ENCODE measurements at regions not wholly inside any gene's neighbourhood (a gene's known extent, or its start where the extent isn't known, plus 50 kb on each side); places are given as distances from the start of the nearest gene placed in this dataset.

DNA sequence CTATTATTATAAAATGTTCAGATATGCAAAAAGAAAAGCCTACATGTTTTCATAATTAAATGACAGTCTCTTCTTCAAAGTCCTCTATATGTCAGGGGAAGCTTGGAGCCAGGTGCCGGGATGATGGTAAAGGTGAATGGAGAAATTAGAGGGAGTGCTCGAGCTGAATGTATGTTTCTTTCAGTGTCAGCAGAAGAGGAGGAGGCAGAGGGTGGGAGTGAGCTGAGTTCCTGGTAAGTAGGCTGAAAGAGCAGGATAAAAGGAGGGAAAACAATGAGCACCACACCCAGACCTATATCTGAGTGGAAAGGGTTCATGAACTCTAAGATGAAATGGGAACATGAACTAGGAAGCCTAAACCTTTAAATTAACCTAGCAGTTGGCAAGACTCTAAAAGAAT lies 307.6 kb upstream of the NBEA start:
- intact Hi-C loops (cut with DNase I, micrococcal nuclease), result no loop called here
- ATAC-seq, result no peak
- DNase-seq, result no peak

DNA sequence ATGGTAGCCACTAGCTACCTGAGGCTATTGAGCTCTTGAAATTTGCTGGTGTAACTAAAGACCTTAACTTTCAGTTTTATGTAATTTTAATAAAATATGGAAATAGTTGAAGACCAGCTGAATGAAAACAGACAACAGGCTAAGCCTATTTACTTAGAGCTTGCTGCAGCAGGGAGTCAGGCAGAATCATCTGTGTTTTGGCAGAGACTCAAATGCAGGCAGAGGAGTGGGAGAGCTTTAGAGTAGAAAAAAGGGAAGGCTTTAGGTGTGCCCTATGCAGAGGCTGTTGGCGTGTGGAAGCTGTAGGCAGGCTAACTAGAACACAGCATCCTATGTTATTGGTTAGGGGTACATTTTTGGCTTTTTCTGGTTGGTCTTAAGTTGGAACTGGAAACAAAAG lies 304.9 kb upstream of the NBEA start:
- intact Hi-C loops (cut with DNase I, micrococcal nuclease), result no loop called here
- ATAC-seq (no peak), DNase-seq (no peak)

DNA sequence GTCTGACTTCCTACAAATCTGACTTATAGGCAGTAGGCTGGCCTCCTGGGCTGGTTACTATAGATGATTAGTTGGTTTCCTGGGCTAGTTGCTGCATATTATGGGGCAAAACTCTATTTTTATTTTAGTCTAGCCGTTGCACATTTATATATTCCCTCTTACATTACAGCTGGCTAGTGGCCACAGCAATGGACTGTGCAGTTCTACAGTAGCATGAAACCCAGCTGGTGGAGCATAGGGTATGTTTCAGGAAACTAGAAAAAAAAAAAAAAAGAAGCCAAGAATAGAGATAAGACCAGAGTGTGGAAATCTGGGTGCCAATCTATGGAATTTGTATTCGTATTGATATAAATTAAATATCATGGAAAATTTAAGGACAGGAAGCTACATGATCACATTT lies 304.4 kb upstream of the NBEA start:
- intact Hi-C loops (cut with DNase I, micrococcal nuclease), result no loop called here
- DNase-seq (no peak), ATAC-seq (no peak)

DNA sequence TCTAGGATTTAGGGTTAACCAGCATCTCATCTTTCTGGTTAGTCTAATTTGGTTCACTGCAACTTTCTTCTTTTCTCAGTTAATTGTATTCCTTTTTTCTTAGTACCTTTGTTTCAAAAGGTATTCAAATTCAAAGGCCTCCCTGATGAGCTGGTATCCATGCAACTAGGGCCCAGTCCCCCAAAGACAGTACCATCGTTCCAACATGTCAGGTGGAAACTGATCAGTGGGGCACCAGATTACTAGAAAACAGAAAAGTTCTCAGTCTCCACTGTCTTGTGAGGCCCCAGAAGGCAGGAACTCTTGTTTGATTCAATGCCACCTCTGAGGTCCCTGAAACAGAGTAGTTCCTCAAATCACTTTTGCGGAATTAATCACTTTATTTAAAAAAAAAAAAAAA lies 303.2 kb upstream of the NBEA start:
- intact Hi-C loops (cut with DNase I, micrococcal nuclease), result no loop called here
- DNase-seq (no peak), ATAC-seq (no peak)

DNA sequence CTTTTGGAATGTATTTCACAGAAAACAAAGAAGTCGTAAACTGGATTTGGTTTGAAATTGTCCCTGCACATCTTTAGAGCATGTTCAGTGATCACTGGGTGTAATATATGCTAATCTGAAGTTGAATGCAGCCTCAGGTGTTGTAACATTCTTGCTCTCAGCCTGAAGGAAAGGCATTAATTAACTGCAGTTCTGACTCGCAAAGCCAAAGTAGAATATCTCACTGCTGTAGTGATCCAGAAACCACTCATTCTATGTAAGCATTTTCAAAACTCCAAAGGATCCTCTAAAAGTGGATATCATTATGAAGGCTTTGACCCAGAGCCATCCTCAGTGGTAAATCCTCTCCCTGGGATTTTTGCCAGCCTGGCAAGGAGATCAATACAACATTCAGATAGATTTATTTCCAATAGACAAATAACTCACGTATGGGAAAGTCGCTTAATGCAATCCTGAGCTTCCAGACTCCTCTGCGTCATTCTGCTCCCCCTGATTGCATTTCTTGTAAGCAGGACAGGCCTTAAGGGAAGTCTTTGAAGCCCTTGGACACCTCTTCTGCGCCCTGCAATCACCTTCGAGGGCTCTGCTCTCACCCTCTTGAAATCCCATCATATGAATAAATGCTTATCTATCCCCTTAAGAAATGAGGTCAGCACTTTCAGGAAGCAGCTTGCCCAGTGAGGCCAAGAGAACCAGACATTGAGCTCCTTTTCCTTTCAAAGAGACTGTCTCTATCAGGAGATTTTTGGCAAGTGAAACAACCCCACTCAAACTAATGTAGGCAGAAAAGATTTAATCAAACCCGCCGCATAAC lies 301.7 kb upstream of the NBEA start:
- intact Hi-C loops (cut with DNase I, micrococcal nuclease), result no loop called here
- no peak for ATAC-seq

DNA sequence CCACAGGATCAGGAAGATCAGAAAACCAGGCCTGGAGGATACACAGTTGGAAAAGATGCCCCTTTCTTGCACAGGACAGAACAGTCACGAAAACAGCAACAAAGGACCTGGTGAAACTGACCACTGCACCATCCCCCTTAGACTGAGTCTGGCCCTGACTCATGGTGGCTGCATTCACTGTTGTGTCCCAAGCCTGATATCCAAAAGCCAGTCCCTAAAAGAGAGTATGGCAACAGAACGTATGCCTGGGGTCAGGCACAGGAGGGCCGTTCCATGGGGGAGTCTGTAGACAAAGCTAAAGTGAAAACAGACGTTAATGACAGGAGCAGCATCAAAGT lies 301.1 kb upstream of the NBEA start:
- DNase-seq (no peak), ATAC-seq (no peak)
- intact Hi-C loops (cut with DNase I, micrococcal nuclease), result no loop called here

More for the DNA sequence above, 301.7 kb upstream of the NBEA start:
- DNase-seq, result no peak

DNA sequence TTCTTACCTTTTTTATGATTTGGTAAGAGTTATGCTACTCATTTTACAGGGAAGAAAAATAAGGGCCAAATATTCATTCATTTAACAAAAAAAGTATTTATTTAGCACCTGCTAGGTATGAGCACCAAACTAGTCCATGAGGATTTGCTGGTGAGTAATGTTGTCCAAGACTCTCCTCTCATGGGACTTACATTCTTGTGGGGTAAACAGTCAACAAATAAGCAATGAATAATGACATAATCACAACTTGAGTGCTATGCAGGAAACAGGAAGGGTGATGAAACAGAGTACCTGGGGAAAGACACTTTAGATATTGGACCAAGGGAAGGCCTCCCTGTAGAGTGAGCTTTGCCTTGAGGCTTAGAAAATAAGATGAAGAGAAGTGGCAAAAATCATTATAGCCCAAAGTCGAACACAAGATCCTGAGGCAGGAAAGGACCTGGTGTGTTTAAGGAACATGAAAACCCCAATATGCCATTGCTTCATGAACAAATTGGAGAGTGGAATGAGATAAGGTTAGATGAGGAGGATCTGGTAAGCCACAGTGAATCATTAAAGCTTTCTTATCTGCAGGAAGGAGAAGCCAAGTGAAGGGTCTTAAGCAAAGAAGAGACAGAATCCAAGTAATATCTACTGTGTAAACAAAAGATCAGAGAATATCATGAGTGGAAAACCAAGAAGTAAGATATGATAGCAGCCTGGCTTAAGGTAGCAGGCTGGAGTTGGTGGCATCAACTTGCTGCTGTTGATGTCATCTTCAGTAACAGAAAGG lies 294.5 kb upstream of the NBEA start:
- DNase-seq, result no peak
- intact Hi-C loops (cut with DNase I, micrococcal nuclease), result no loop called here
- ATAC-seq, result no peak

DNA sequence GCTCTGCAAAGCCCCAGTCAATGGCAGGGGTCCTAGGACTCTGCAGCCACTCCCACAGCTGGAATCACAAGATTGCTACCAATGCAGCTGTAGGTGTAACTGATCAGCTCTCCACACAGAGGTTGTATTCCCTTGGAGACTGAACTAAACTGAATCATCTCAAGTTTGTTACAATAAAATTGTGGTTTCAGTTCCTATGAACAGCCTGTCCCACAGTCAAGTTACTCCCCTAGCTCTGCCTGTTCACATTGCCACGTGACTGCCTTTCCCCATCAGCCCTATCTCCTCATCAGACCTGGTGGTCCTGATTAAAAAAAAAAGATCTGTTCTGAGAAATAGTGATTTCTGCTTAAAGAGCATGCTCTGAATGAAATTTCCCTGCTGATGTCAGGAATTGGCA lies 287.9 kb upstream of the NBEA start:
- no peak for ATAC-seq

DNA sequence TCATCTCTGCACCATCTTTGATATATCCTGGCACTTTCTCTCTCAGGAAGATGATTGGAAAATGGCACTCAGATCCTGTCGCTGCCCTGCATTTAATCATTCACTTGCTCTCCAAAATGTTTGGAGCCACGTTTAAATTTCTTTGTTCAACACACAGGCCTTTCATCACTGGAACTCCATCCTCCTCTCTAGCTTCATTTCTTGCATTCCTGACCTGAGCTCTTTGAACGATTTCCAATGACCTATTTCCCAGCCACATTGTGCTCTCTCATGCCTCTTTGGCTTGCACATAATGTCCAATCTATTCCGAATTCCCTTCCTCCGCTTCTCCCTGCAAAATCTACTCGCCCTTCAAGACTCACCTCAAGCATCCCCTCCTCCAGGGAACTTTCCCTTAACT lies 287.4 kb upstream of the NBEA start:
- intact Hi-C loops (cut with DNase I, micrococcal nuclease), result no loop called here
- ATAC-seq (no peak), DNase-seq (no peak)

More for the DNA sequence above, 287.9 kb upstream of the NBEA start:
- intact Hi-C loops (cut with DNase I, micrococcal nuclease), result no loop called here
- no peak for DNase-seq

DNA sequence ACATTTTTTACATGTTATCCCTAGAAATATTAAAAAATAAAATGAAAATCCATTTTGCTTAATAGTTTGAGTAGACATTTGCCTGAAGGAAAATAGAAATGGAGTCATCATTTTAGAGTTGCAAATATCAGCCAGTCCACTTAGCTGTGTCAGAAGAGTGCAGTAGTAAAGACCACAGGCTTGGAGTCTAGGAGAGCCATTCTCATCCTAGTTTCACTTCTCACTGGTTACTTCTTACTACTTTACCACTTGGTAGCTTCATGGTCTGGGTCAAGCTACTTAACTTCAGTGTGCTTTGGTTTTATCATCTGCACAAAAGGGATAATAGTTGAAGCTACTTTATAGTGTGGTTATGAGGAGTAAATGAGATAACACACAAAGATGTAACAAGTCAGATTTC lies 286.5 kb upstream of the NBEA start:
- intact Hi-C loops (cut with DNase I, micrococcal nuclease), result no loop called here
- ATAC-seq, result no peak
- DNase-seq, result no peak

DNA sequence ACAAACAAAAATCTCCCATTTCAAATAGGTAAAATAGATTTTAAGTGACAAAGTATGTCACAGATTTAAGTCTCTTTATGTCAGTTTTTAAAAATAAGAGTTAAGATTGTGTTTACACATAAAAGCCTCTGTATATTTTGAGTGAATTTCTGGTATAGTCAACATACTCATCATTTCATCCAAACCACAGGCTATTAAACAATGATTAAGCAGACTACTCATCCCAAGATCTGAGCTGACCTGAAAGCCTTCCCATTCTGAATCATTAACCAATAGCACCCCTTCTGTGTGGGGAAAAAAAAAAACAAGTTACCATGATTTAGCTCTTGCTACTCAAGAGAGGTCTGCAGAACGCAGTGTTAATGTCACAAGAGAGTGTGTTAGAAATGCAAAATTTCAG lies 284.4 kb upstream of the NBEA start:
- DNase-seq (no peak), ATAC-seq (no peak)
- intact Hi-C loops (cut with DNase I, micrococcal nuclease), result no loop called here

DNA sequence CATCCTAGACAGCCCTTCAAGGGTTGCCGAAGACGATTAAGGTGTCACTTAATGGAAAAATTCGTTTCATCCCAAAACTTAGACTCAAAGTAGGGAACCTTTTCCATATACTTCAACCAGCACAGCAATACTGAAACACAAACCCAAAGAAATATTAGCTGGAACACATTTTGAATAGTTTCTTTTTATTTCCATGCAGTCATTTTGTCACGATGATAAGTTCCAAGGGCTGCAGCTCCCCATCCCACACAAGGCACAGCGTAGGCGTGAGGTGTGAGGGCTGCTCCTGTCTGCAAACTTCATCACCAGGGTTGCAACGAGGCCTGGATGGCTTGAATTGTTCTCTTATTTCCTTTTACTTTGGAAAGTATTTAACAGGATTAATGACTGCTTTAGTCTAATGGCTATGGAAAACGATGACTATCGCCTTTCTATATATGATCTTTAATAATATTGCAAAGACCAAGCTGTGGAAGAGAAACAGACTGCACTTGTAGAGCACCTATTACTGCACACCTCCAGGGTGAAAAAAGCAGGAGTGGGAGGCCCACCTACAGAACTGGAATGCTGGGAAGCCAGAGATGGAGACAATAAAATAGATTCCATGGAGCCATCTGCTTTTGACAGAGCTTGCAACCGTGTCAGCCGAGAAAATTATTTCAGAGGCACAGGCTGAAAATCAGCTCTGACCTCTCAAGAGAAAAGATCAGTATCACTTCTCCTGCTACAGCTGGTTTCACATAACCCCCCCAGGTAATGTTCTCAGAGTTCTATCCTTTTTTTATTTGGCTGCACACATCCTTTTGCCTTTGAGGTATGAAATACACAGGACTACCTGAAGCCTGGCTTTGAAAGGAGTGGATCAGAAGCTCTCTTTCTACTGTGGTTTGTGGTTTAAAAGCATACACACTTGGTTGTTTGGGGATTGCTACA lies 274.5 kb upstream of the NBEA start:
- intact Hi-C loops (cut with DNase I, micrococcal nuclease), result no loop called here
- ATAC-seq, result no peak
- no peak for DNase-seq

DNA sequence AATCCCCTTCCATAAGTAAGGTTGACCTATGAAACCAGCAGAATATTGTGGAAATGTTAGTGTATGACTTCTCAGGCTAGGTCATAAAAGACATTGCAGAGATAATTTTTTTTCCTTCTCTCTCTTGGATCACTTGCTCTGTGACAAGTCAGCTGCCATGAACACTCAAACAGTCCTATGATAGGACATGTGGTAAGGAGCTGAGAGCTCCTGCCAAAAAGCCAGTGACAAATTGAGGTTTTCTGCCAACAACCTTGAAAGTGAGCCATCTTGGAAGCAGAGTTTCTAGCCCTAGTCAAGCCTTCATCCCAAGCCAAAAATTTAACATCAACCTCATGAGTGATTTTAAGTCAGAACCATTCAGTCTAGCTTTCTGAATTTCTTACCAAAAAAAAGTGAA lies 270.9 kb upstream of the NBEA start:
- DNase-seq, result no peak
- ATAC-seq, result no peak
- intact Hi-C loops (cut with DNase I, micrococcal nuclease), result no loop called here

DNA sequence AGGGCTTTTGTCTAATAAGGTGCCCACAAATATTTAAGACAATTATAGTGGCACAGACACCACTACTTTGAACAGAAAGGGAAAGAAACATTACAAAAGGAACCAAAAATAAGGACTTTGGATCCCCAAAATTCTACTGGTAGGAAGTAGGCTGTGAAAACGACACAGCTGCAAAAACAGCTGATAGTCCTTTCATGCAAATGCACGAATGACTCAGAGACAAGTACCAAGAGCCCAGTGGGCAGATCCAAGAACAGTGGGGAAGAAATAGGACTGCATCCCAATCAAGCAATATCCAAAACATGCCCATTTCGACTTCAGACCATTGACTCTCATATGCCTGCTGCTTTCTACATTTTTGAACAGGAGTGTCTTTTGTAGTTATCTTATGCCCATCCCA lies 269.4 kb upstream of the NBEA start:
- intact Hi-C loops (cut with DNase I, micrococcal nuclease), result no loop called here
- ATAC-seq, result no peak
- DNase-seq, result no peak

DNA sequence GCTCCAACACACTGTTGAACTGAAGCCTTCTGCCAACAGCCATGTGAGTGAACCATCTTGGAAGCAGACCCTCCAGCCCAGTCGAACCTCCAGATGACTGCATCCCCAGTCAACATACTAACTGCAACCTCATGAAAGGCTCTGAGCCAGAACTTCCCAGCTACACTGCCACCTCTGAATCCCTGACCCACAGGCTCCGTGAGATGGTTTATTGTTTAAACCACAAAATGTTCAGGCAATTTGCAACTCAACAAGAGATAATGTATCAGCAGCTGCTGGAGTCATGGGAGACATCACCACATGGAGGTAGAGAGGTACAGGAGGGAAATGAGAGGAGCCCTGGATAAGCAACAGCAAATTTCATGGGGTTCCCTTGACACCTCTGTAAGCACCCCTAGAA lies 266.4 kb upstream of the NBEA start:
- DNase-seq (no peak), ATAC-seq (no peak)
- intact Hi-C loops (cut with DNase I, micrococcal nuclease), result no loop called here

DNA sequence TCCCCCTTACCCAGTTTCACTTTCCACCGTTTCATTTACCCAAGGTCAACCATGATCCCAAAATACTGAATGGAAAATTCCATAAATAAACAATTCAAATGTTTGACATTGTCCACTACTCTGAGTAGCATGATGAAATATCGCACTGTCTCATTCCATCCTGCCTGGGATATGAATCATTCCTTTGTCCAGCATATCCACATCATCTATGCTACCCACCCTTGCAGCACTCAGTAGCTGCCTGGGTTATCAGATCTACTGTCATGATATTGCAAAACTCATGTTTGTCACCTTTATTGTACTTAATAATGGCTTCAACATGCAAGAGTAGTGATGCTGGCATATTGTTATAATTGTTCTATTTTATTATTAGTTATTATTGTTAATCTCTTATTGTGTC lies 263.9 kb upstream of the NBEA start:
- DNase-seq, result no peak
- intact Hi-C loops (cut with DNase I, micrococcal nuclease), result no loop called here
- ATAC-seq, result no peak

DNA sequence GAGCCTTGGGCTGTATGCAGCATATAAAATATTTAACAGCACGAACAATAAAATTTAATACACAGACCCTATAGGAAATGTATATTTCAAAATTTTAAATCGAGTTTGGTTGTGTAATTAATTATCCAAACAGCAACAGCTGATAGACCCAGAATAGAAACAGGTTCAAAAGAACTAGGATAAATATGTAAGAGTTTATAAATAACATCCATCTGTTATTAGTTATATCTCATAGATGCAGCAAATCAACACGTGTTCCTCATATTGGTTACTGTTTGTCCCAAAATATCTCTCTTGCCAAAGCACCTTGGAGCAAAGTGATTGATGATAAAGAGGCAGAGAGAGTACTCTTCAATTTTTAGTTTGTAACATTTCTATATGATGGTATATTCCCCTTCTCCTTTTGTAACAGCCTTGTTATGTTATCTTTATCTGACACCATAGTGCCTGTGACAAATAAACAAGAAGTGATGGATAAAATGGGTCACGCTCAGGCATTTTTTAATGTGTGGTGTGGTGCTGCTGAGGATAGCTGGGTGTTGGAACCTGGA lies 260.6 kb upstream of the NBEA start:
- ATAC-seq (no peak), DNase-seq (no peak)
- intact Hi-C loops (cut with DNase I, micrococcal nuclease), result no loop called here

DNA sequence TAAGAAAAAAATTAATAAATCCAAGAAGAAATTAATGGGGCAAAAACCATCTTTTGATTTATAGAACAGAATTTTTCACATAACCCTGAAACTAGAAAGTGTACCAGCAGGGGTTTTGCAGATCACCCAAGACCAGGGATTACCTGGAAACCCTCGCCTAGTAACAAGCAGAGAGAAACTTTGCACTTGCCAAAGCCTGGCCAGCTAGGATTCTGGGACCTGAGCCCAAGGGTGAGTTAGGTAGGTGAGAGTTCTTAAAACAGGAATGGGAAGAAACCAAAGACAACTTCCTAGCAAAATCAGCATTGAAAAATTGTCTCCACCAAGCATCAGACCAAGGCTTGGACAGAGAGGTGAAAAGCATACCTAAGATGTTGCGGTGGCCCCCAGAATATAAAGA lies 247.0 kb upstream of the NBEA start:
- intact Hi-C loops (cut with DNase I, micrococcal nuclease), result no loop called here
- no peak for ATAC-seq
- DNase-seq, result no peak

DNA sequence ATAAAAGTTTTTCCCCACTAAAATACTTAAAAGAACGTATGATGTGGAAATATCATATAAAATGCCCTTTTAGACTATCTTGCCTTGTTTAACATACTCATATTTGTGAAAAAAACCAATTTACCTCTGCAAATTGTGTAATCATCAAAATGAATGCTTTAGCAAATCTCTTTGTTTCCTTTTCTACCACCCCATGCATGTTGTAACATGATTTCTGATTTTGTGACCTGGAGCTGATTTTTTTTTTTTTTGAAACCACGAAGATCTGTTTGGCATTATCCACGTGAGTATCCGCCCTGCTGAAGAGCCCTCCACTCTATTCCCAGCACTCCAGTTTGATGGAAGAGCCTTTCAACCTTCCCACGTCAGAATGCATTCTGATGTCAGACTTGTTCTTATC lies 245.8 kb upstream of the NBEA start:
- DNase-seq (no peak), ATAC-seq (no peak)
- intact Hi-C loops (cut with DNase I, micrococcal nuclease), result no loop called here

DNA sequence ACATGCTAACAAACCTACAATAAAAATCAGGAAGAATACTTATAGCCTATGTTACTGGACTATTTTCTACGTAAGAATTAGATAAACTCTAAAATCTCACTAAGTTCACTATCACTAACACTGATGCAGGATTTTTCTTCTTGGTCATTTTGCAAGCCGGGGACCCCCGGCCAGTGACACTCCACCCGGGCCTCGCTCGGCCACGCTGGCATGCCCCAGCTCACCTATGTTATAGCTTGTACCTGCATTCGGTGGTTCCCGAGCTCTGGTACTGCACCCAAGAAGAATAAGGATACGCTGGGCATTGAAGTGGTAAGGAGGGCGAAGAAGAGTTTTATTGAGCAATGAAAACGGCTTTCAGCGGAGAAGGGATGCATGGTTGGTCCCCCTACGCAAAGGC lies 245.3 kb upstream of the NBEA start:
- intact Hi-C loops (cut with DNase I, micrococcal nuclease), result no loop called here
- ATAC-seq (no peak), DNase-seq (no peak)

Measured in left colon (tissue), 2 donors.